HepG2 (cell line): ENCODE measurements at regions not wholly inside any gene's neighbourhood (a gene's known extent, or its start where the extent isn't known, plus 50 kb on each side); places are given as distances from the start of the nearest gene placed in this dataset.
"Not testable (repeated sequence)": the region's sequence is repeated elsewhere in the genome, so short reads cannot be mapped to it uniquely, and the experiment has no call there.

ENCODE experiments used
- ATAC-seq: fragments of 200-7000 bp; cut with Tn5 transposase; 3 replicates; pipeline ENCODE4 v1.9.1; 2020; ENCODE audit warnings: mild to moderate bottlenecking, moderate library complexity
- BruUV-seq: library from RNA; stranded (reverse); fragments of 400-500 nt; replicated peaks from 2 replicates; lab custom pipeline; 2021; lab: Mats Ljungman, UMichigan
- CTCF ChIA-PET: fragments of 300-600 bp; formaldehyde crosslinking; extraction: SDS; loops from one replicate; lab custom pipeline; 2021; ENCODE audit warnings: low total read pairs, inconsistent platforms, low intra/inter-chr PET ratio; lab: Yijun Ruan, JAX
- POLR2A ChIA-PET: fragments of 350-600 bp; sonication (Branson Sonifier 250); formaldehyde crosslinking; loops from one replicate; lab custom pipeline; 2020; ENCODE audit warnings: antibody characterized with exemption, inconsistent platforms; lab: Yijun Ruan, JAX
- DNase-seq: peaks from one replicate; pipeline ENCODE4 v3.0.0-alpha.2; 2015; ENCODE audit warnings: low spot score
- FAIRE-seq: peaks from 3 replicates; lab custom pipeline; 2011; peaks lifted over from hg19 to GRCh38; lab: Jason Lieb, UNC
- H2AFZ ChIP-seq: one replicate; pipeline ENCODE4 v1.6.1; 2011; ENCODE audit warnings: low read length, inconsistent platforms
- H3K27ac ChIP-seq: fragments of 300-600 bp; 3 replicates; pipeline ENCODE4 v1.8.0; 2011; ENCODE audit warnings: mixed run types, mild to moderate bottlenecking, mixed read lengths, low read length, inconsistent platforms; ENCODE audit not compliant: insufficient read depth; ENCODE audit errors: extremely low read length
- H3K27me3 ChIP-seq, 2 experiments: fragments of 200-600 bp in 1 of 2; 2 replicates in 1 of 2; 3 replicates in 1 of 2; pipeline versions ENCODE4 v1.6.0 to v1.8.0; 2011; ENCODE audit warnings: low read length in 2 of 2, mild to moderate bottlenecking in 2 of 2, moderate library complexity in 2 of 2, inconsistent platforms in 1 of 2; ENCODE audit not compliant: insufficient read depth in 2 of 2, control insufficient read depth in 1 of 2
- H3K36me3 ChIP-seq, 2 experiments: fragments of 200-600 bp in 1 of 2; replicated peaks in 1 of 2; 2 replicates in 1 of 2; 3 replicates in 1 of 2; pipeline versions ENCODE4 v1.5.1 to v1.8.0; 2011; ENCODE audit warnings: low read length in 2 of 2, inconsistent platforms in 1 of 2; ENCODE audit not compliant: insufficient read depth in 2 of 2, control insufficient read depth in 1 of 2
- H3K4me1 ChIP-seq: 2 replicates; pipeline ENCODE4 v1.5.1; 2012; ENCODE audit warnings: low read length, inconsistent platforms; ENCODE audit not compliant: insufficient read depth
- H3K4me2 ChIP-seq: 2 replicates; pipeline ENCODE4 v1.6.0; 2011; ENCODE audit warnings: low read depth, low read length, inconsistent platforms
- H3K4me3 ChIP-seq, 3 experiments: fragments of 200-600 bp in 1 of 3; sonication (generic), shearing (Covaris generic) in 1 of 3; replicated peaks in 1 of 3; 2 replicates each; pipeline ENCODE4 v1.5.1; 2011 to 2016; ENCODE audit warnings: low read length in 3 of 3, inconsistent platforms in 2 of 3, low read depth in 2 of 3, mild to moderate bottlenecking in 2 of 3, control low read depth in 1 of 3, mixed read lengths in 1 of 3; ENCODE audit not compliant: insufficient read depth in 1 of 3
- H3K79me2 ChIP-seq: one replicate; pipeline ENCODE4 v1.6.1; 2011; ENCODE audit warnings: low read length, inconsistent platforms; ENCODE audit not compliant: insufficient read depth
- H3K9ac ChIP-seq: 2 replicates; pipeline ENCODE4 v1.6.0; 2011; ENCODE audit warnings: mild to moderate bottlenecking, low read depth, low read length, inconsistent platforms; ENCODE audit not compliant: insufficient read depth
- H3K9me3 ChIP-seq: 2 replicates; pipeline ENCODE4 v1.5.1; 2012; ENCODE audit warnings: mild to moderate bottlenecking, low read length
- H4K20me1 ChIP-seq: 2 replicates; pipeline ENCODE4 v1.6.0; 2011; ENCODE audit warnings: inconsistent platforms, mild to moderate bottlenecking, low read length, moderate library complexity; ENCODE audit not compliant: insufficient read depth
- STAG1 ChIP-seq: sonication (generic); formaldehyde crosslinking; IDR thresholded peaks from 2 replicates; pipeline ENCODE4 v1.4.0; 2020; ENCODE audit warnings: missing genetic modification reagents
- ZFAT ChIP-seq: sonication (generic); formaldehyde crosslinking; conservative IDR thresholded peaks from 2 replicates; pipeline ENCODE4 v1.8.1; 2023; ENCODE audit warnings: missing genetic modification reagents, inconsistent platforms
- ZNF256 ChIP-seq: sonication (generic); formaldehyde crosslinking; conservative IDR thresholded peaks from 2 replicates; pipeline ENCODE4 v1.4.0; 2020; ENCODE audit warnings: missing genetic modification reagents
- WGBS: methylation state at CpG from one replicate; pipeline ENCODE4 v1.1.6; 2017; ENCODE audit warnings: low lambda C conversion rate; 5-methylcytosine and 5-hydroxymethylcytosine counted together
- in situ Hi-C: cut with HindIII; loops from 2 replicates; pipeline ENCODE4 v1.10.0; 2017; ENCODE audit warnings: low pct_unique_long_range_greater_than_20kb; ENCODE audit not compliant: extremely low pct_ligation_motif_present
- intact Hi-C: fragments of 100-400 bp; cut with micrococcal nuclease; formaldehyde crosslinking; loops from one replicate; pipeline ENCODE4 v1.10.0; 2022; ENCODE audit not compliant: unreplicated experiment
- TF ChIP-seq, protein P1 (sequence below), 2 experiments: IDR thresholded peaks; 2 replicates each; pipeline ENCODE4 v1.6.1; 2011 to 2012; ENCODE audit warnings: low read length in 2 of 2, borderline replicate concordance in 1 of 2, low read depth in 1 of 2, mild to moderate bottlenecking in 1 of 2, moderate library complexity in 1 of 2
- TF ChIP-seq, protein P2 (sequence below): sonication (generic); formaldehyde crosslinking; IDR thresholded peaks from 2 replicates; pipeline ENCODE4 v1.5.0; 2020; ENCODE audit warnings: missing genetic modification reagents, mild to moderate bottlenecking, borderline replicate concordance
- TF ChIP-seq, protein P3 (sequence below): sonication (generic); formaldehyde crosslinking; IDR thresholded peaks from 2 replicates; pipeline ENCODE4 v1.4.0; 2020; ENCODE audit warnings: missing genetic modification reagents
- TF ChIP-seq, protein P4 (sequence below): sonication (generic); formaldehyde crosslinking; IDR thresholded peaks from 2 replicates; pipeline ENCODE4 v1.5.0; 2020; ENCODE audit warnings: mild to moderate bottlenecking, missing genetic modification reagents, moderate library complexity

DNA sequence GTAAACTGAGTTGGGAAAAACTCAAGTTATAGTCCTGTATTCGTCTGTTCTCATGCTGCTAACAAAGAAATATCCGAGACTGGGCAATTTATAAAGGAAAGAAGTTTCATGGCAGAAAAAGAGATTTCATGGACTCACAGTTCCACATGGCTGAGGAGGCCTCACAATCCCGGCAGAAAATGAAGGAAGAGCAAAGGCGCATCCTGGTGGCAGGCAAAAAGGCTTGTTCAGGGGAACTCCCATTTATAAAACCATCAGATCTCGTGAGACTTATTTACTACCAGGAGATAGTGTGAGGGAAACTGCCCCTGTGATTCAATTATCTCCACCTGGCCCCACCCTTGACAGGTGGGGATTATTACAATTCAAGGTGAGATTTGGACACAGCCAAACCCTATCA, 292.6 kb upstream of the SYT1 start:
- in situ Hi-C loops = no loop called here
- no peaks in the 10 kb centered on the region for H3K9me3 ChIP-seq
- no peaks in the 10 kb centered on the region for H3K36me3 ChIP-seq
- no peaks in the 10 kb centered on the region for H3K27me3 ChIP-seq
- no peak overlapping the region for H3K27ac ChIP-seq
- no TSS peak for BruUV-seq
- H2AFZ ChIP-seq = no peak overlapping the region
- H3K4me2 ChIP-seq = no peak overlapping the region
- ChIA-PET POLR2A (no interaction called here), CTCF (no interaction called here)
- intact Hi-C loops = no loop called here
- 10% methylated on average over 5 of the region's 5 CpGs for WGBS
- FAIRE-seq (no peak), ATAC-seq (no peak), DNase-seq (no peak)
- no peaks in the 10 kb centered on the region for H3K79me2 ChIP-seq
- H4K20me1 ChIP-seq = no peaks in the 10 kb centered on the region
- no peaks in the 10 kb centered on the region for H3K4me1 ChIP-seq
- TF ChIP-seq, protein P1, sequence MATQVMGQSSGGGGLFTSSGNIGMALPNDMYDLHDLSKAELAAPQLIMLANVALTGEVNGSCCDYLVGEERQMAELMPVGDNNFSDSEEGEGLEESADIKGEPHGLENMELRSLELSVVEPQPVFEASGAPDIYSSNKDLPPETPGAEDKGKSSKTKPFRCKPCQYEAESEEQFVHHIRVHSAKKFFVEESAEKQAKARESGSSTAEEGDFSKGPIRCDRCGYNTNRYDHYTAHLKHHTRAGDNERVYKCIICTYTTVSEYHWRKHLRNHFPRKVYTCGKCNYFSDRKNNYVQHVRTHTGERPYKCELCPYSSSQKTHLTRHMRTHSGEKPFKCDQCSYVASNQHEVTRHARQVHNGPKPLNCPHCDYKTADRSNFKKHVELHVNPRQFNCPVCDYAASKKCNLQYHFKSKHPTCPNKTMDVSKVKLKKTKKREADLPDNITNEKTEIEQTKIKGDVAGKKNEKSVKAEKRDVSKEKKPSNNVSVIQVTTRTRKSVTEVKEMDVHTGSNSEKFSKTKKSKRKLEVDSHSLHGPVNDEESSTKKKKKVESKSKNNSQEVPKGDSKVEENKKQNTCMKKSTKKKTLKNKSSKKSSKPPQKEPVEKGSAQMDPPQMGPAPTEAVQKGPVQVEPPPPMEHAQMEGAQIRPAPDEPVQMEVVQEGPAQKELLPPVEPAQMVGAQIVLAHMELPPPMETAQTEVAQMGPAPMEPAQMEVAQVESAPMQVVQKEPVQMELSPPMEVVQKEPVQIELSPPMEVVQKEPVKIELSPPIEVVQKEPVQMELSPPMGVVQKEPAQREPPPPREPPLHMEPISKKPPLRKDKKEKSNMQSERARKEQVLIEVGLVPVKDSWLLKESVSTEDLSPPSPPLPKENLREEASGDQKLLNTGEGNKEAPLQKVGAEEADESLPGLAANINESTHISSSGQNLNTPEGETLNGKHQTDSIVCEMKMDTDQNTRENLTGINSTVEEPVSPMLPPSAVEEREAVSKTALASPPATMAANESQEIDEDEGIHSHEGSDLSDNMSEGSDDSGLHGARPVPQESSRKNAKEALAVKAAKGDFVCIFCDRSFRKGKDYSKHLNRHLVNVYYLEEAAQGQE (IDR thresholded peaks at IDR 0.05; ENCODE audit: borderline replicate concordance in 1 of 2, low read depth in 1 of 2, low read length in 2 of 2) = no peak
- TF ChIP-seq, protein P2, sequence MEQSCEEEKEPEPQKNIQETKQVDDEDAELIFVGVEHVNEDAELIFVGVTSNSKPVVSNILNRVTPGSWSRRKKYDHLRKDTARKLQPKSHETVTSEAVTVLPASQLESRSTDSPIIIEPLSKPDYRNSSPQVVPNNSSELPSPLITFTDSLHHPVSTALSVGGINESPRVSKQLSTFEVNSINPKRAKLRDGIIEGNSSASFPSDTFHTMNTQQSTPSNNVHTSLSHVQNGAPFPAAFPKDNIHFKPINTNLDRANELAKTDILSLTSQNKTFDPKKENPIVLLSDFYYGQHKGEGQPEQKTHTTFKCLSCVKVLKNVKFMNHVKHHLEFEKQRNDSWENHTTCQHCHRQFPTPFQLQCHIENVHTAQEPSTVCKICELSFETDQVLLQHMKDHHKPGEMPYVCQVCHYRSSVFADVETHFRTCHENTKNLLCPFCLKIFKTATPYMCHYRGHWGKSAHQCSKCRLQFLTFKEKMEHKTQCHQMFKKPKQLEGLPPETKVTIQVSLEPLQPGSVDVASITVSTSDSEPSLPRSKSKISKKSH (CRISPR knock-in tag) = no peak
- TF ChIP-seq, protein P3, sequence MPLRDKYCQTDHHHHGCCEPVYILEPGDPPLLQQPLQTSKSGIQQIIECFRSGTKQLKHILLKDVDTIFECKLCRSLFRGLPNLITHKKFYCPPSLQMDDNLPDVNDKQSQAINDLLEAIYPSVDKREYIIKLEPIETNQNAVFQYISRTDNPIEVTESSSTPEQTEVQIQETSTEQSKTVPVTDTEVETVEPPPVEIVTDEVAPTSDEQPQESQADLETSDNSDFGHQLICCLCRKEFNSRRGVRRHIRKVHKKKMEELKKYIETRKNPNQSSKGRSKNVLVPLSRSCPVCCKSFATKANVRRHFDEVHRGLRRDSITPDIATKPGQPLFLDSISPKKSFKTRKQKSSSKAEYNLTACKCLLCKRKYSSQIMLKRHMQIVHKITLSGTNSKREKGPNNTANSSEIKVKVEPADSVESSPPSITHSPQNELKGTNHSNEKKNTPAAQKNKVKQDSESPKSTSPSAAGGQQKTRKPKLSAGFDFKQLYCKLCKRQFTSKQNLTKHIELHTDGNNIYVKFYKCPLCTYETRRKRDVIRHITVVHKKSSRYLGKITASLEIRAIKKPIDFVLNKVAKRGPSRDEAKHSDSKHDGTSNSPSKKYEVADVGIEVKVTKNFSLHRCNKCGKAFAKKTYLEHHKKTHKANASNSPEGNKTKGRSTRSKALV (CRISPR knock-in tag) = no peak
- no peak for TF ChIP-seq ZNF256
- TF ChIP-seq ZFAT (CRISPR knock-in tag) = no peak
- TF ChIP-seq, protein P4, sequence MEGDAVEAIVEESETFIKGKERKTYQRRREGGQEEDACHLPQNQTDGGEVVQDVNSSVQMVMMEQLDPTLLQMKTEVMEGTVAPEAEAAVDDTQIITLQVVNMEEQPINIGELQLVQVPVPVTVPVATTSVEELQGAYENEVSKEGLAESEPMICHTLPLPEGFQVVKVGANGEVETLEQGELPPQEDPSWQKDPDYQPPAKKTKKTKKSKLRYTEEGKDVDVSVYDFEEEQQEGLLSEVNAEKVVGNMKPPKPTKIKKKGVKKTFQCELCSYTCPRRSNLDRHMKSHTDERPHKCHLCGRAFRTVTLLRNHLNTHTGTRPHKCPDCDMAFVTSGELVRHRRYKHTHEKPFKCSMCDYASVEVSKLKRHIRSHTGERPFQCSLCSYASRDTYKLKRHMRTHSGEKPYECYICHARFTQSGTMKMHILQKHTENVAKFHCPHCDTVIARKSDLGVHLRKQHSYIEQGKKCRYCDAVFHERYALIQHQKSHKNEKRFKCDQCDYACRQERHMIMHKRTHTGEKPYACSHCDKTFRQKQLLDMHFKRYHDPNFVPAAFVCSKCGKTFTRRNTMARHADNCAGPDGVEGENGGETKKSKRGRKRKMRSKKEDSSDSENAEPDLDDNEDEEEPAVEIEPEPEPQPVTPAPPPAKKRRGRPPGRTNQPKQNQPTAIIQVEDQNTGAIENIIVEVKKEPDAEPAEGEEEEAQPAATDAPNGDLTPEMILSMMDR (CRISPR knock-in tag) = peak; percentile 8; the same call in 1 of the 2 replicates
- peak; percentile 31; the same call in 1 of the 2 replicates for TF ChIP-seq STAG1
- no peak overlapping the region for H3K4me3 ChIP-seq
- H3K9ac ChIP-seq = no peak overlapping the region

DNA sequence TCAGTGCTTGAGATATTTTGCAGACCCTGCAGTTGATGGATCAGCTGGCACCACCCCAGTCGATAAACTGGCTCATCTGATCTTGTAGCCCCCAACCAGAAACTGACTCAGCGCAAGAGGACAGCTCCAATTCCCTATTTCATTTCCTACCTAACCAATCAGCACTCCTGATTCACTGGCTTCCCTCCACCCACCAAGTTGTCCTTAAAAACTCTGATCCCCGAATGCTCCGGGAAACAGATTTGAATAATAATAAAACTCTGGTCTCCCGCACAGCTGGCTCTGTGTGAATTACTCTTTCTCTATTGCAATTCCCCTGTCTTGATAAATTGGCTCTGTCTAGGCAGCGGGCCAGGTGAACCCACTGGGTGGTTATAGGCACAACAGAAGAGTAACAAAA, 289.4 kb upstream of the SYT1 start:
- intact Hi-C loops, in situ Hi-C loops, H2AFZ ChIP-seq, H3K27me3 ChIP-seq, FAIRE-seq, POLR2A ChIA-PET, H3K79me2 ChIP-seq, H3K9me3 ChIP-seq, H3K36me3 ChIP-seq, H4K20me1 ChIP-seq, ATAC-seq, CTCF ChIA-PET, H3K9ac ChIP-seq, H3K4me2 ChIP-seq, DNase-seq, H3K27ac ChIP-seq, BruUV-seq, H3K4me1 ChIP-seq, H3K4me3 ChIP-seq: not testable (repeated sequence)
- 13% methylated on average over 6 of the region's 6 CpGs for WGBS
